Type B pancreatic cell (in vitro differentiated cells): ENCODE measurements at regions not wholly inside any gene's neighbourhood (a gene's known extent, or its start where the extent isn't known, plus 50 kb on each side); places are given as distances from the start of the nearest gene placed in this dataset.
"Not testable (repeated sequence)": the region's sequence is repeated elsewhere in the genome, so short reads cannot be mapped to it uniquely, and the experiment has no call there.

Experiments used
- DNase-seq: peaks from one replicate; pipeline ENCODE4 v3.0.0; 2021; ENCODE audit warnings: mixed read lengths; ENCODE audit not compliant: unreplicated experiment; ENCODE audit errors: extremely low spot score
- H3K27ac Mint-ChIP-seq: 2 replicates; pipeline ENCODE4 v1.8.0; 2021; ENCODE audit warnings: mild to moderate bottlenecking, mixed read lengths
- H3K27me3 Mint-ChIP-seq: 2 replicates; pipeline ENCODE4 v1.8.0; 2021; ENCODE audit warnings: mixed read lengths
- H3K36me3 Mint-ChIP-seq: 2 replicates; pipeline ENCODE4 v1.8.0; 2021; ENCODE audit warnings: mixed read lengths
- H3K4me1 Mint-ChIP-seq: one replicate; pipeline ENCODE4 v1.8.0; 2021; ENCODE audit warnings: mixed read lengths; ENCODE audit not compliant: unreplicated experiment
- H3K4me3 Mint-ChIP-seq: 2 replicates; pipeline ENCODE4 v1.8.0; 2021; ENCODE audit warnings: mild to moderate bottlenecking, mixed read lengths
- H3K9me3 Mint-ChIP-seq: 2 replicates; pipeline ENCODE4 v1.8.0; 2021; ENCODE audit warnings: mixed read lengths
- CTCF ChIP-seq: fragments of 200-600 bp; sonication (generic); conservative IDR thresholded peaks from 2 replicates; pipeline ENCODE4 v1.5.0; 2021; ENCODE audit warnings: antibody characterized with exemption, mild to moderate bottlenecking

- TF ChIP-seq CTCF = no peak
These were observed 761.5 kb upstream of the SOX11 start for GRCh38 chr2:4930704-4931103.

GRCh38 chr2:4931721-4932365 lies 760.3 kb upstream of the SOX11 start:
- peaks cover 10% of the 10 kb centered on the region for H3K9me3 Mint-ChIP-seq
- no peak overlapping the region for H3K4me3 Mint-ChIP-seq
- peaks cover 6% of the 10 kb centered on the region for H3K4me1 Mint-ChIP-seq
- DNase-seq = no peak
- H3K27ac Mint-ChIP-seq = no peak overlapping the region
- TF ChIP-seq CTCF = no peak
- H3K36me3 Mint-ChIP-seq = no peaks in the 10 kb centered on the region
- no peaks in the 10 kb centered on the region for H3K27me3 Mint-ChIP-seq

More at GRCh38 chr2:4930704-4931103, 761.5 kb upstream of the SOX11 start:
- DNase-seq = no peak
- H3K9me3 Mint-ChIP-seq = peaks cover 5% of the 10 kb centered on the region
- no peaks in the 10 kb centered on the region for H3K27me3 Mint-ChIP-seq
- no peak overlapping the region for H3K27ac Mint-ChIP-seq
- no peaks in the 10 kb centered on the region for H3K36me3 Mint-ChIP-seq
- H3K4me1 Mint-ChIP-seq = peaks cover 4% of the 10 kb centered on the region
- H3K4me3 Mint-ChIP-seq = no peak overlapping the region

DNA sequence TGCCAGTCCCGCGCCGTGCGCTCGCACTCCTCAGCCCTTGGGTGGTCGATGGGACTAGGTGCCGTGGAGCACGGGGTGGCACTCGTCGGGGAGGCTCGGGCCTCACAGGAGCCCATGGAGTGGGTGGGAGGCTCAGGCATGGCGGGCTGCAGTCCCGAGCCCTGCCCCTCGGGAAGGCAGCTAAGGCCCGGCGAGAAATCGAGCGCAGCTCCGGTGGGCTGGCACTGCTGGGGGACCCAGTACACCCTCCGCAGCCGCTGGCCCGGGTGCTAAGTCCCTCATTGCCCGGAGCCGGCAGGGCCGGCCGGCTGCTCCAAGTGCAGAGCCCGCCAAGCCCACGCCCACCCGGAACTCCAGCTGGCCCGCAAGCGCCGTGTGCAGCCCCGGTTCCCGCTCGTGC lies 756.9 kb upstream of the SOX11 start:
- H3K36me3 Mint-ChIP-seq = not testable (repeated sequence)

GRCh38 chr2:4937550-4937949 lies 754.6 kb upstream of the SOX11 start:
- Mint-ChIP-seq H3K9me3 (peaks cover 5% of the 10 kb centered on the region), H3K27ac (no peak overlapping the region), H3K27me3 (no peaks in the 10 kb centered on the region), H3K4me3 (peak overlapping the region; percentile 36), H3K36me3 (no peaks in the 10 kb centered on the region), H3K4me1 (peaks cover 21% of the 10 kb centered on the region)
- no peak for TF ChIP-seq CTCF
- no peak for DNase-seq

More for the DNA sequence above, 756.9 kb upstream of the SOX11 start:
- H3K9me3 Mint-ChIP-seq, H3K27ac Mint-ChIP-seq, DNase-seq, H3K27me3 Mint-ChIP-seq, H3K4me3 Mint-ChIP-seq: not testable (repeated sequence)
- peaks cover 25% of the 10 kb centered on the region for H3K4me1 Mint-ChIP-seq

- Mint-ChIP-seq H3K36me3 (no peaks in the 10 kb centered on the region), H3K9me3 (peaks cover 5% of the 10 kb centered on the region), H3K27ac (no peak overlapping the region), H3K27me3 (no peaks in the 10 kb centered on the region), H3K4me3 (peak overlapping the region; percentile 19), H3K4me1 (peaks cover 21% of the 10 kb centered on the region)
- no peak for TF ChIP-seq CTCF
- DNase-seq = no peak
These were observed 754.0 kb upstream of the SOX11 start for GRCh38 chr2:4938206-4938605.

DNA sequence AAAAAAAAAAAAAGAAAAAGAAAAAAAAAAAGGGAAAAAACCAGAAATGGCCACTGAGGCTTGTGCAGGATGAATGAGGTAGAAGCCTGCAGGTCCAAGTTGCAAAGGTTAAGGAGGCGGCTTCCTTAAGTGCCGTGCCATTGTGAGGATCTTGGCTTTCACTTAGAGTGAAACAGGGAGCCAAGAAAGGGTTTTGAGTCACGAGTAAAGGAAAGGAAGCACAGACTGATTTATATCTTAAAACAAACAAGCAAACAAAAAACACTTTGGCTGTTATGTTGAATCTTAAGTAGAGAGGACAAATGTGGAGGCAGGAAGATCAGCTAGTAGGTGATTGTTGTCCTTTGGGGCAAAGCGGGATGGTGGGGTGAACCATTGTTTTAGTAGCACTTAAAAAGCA lies 749.7 kb upstream of the SOX11 start:
- H3K4me1 Mint-ChIP-seq = peaks cover 13% of the 10 kb centered on the region
- no peak for DNase-seq
- no peaks in the 10 kb centered on the region for H3K9me3 Mint-ChIP-seq
- TF ChIP-seq CTCF = no peak
- no peak overlapping the region for H3K4me3 Mint-ChIP-seq
- no peak overlapping the region for H3K27ac Mint-ChIP-seq
- H3K36me3 Mint-ChIP-seq = no peaks in the 10 kb centered on the region
- H3K27me3 Mint-ChIP-seq = no peaks in the 10 kb centered on the region
